ENCODE measurements at regions not wholly inside any gene's neighbourhood (a gene's known extent, or its start where the extent isn't known, plus 50 kb on each side); places are given as distances from the start of the nearest gene placed in this dataset.

DNA sequence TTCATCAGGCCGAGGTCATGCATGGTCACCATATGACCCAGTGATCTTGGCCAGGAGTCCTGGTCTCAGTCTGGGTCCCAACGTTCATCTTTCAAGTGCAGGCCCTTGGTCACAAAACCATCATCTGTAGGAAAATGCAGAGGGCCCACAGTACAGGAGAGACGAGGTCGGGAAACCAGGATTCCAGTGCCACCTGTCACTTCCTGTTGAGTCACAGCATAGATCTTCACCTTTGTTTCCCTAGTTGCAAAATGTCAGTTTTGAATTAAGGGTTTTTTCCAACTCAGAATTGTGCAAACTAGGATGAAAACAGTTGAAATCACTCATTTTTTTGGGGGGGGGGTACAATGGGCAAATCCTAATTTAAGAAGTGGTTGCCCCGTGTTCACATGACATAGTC is 162.2 kb downstream of the INSIG2 start:
- TF ChIP-seq, protein P1, sequence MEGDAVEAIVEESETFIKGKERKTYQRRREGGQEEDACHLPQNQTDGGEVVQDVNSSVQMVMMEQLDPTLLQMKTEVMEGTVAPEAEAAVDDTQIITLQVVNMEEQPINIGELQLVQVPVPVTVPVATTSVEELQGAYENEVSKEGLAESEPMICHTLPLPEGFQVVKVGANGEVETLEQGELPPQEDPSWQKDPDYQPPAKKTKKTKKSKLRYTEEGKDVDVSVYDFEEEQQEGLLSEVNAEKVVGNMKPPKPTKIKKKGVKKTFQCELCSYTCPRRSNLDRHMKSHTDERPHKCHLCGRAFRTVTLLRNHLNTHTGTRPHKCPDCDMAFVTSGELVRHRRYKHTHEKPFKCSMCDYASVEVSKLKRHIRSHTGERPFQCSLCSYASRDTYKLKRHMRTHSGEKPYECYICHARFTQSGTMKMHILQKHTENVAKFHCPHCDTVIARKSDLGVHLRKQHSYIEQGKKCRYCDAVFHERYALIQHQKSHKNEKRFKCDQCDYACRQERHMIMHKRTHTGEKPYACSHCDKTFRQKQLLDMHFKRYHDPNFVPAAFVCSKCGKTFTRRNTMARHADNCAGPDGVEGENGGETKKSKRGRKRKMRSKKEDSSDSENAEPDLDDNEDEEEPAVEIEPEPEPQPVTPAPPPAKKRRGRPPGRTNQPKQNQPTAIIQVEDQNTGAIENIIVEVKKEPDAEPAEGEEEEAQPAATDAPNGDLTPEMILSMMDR (IDR thresholded peaks at IDR 0.05; ENCODE audit: low read depth, low read length, poor library complexity, severe bottlenecking), result no peak
- no peak for TF ChIP-seq EZH2phosphoT487 (IDR thresholded peaks at IDR 0.05; ENCODE audit: borderline replicate concordance, low read length)

All from DOHH2 (cell line).